DMS 273 (cell line): ENCODE measurements at regions not wholly inside any gene's neighbourhood (a gene's known extent, or its start where the extent isn't known, plus 50 kb on each side); places are given as distances from the start of the nearest gene placed in this dataset.
A peak's percentile ranks its signal among the peaks of the same experiment; 100 is the strongest.

Experiments
- DNase-seq: peaks from one replicate; lab custom pipeline; 2025; ENCODE audit not compliant: unreplicated experiment; lab: John Stamatoyannopoulos, UW

DNA sequence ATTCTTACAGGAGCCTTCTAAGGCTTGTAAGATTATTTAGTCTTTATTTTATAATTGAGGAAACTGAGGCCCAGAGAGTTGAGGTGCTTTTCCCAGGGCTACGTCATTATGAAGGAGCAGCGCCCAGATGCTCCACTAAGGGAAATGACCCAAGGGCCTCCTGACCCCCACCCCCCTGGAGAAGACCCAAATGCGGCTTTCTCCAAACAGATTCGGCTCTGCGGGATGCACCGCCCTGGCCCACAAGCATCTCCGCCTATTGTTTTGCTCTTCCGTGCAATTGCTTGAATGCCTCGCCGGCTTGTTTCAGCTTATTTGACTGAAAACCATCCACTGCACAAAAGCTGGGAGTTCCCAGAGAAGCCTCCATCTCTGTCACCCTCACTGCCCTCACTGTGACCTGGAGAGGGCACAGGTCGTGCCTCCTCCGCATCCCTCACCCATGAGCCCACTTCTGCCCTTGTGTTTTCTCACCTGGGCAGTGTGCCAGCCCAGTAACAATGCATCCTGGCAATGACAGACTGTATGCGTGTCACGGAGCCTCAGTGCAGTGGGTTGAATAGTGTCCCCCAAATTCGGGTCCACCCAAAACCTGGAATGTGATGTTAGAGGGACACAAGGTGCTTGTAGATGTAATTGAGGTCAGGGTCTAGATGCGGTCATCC lies 790.2 kb downstream of the TBC1D22A start:
- DNase-seq, result no peak

DNA sequence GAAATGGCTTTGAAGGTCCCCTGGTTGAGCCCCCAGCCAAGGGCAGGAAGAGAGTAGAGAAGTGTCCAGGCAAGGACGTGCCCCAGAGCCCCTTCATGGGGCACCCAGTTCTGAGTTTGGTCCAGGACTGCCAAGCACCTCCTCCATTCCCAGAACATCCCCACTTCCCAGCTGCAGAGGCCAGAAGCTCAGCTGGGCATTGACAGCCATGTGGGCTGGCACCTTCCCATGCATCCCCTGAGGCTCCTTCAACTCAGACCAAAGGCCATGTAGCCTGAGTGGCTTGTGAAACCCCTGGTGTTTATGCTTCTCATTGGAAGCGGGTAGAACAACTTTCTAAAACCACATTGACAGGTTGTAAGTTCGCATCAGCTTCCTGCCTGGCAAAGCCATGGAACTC lies 789.6 kb downstream of the TBC1D22A start:
- DNase-seq, result no peak

DNA sequence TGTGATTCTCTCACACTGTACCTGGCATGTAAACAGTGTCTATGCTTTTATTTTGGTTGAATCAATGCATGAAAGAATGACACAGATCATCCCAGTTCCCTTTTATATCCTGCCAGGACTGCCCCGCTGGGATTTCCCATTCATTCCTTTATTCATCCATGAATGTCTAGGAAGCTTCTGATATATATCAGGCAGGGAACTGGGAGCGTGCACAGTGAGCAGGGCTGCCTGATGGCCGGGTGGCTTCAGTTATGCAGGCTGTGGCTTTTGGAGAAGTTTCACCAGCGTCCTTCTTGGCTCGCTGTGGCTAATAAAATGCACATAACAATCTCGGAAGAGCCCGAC lies 789.0 kb downstream of the TBC1D22A start:
- no peak for DNase-seq

DNA sequence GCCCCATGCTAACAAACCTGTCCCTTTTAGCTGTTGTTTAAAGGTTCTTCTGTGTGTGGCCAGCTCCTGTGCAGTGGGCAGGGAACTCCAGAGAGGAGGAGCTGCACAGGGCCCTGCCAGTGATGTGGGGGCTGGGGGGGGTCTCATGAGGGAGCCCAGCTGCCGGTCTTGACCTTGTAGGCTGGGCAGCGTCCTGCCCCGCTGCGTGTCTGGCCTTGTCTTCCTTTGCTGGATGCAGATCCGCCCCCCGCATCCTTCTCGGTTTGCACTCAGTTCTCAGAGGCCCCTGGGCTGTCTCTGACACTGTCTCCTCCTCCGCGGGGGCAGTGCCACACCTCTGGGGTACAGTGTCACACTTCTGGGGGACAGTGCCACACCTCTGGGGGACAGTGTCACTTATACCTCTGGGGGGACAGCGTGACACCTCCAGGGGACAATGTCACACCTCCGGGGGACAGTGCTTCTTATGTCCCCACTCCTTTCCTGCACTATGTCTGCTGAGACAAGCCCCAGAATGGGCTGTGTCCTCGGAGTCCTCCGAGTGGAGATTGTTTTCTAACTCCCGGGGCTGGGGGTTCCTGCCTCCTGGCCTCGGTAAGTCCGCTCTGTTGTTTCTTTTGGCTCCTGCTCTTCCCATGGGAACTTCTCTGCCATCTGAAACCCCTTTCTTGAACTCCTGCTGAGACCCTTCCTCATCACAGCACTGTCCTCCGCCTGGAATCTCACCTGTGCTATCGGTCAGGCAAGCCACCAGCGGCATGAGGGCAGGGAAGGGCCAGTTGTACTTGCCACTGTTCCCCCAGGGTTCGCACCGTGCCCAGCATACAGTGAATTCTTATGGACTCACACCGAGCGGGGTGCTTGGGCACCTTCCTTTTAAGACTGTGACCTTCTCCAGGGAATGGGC lies 788.3 kb downstream of the TBC1D22A start:
- DNase-seq, result no peak

DNA sequence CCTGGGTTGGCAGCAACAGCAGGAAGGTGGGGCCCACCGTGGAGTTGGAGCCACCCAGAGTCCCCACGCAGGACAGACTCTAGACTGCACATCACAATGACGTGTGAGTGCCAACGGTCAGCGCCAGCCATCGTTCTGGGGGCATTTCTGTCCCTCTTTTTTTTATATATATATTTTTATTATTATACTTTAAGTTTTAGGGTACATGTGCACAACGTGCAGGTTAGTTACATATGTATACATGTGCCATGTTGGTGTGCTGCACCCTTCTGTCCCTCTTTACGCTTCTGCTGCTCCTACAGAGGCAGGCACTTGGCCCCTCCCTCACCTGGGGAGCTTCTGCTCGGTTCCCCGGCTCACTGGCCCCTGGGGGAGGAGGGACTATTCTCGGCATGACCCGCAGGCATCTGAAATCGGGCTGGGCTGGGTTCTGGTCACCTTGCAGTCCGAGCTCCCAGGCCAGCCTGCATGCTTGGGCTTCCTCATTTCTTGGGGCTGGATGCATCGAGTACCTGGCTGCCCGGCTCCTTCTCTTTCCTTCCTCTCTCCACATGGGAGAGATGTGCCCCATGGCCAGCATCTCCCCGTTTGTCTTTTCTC lies 787.4 kb downstream of the TBC1D22A start:
- DNase-seq, result no peak

DNA sequence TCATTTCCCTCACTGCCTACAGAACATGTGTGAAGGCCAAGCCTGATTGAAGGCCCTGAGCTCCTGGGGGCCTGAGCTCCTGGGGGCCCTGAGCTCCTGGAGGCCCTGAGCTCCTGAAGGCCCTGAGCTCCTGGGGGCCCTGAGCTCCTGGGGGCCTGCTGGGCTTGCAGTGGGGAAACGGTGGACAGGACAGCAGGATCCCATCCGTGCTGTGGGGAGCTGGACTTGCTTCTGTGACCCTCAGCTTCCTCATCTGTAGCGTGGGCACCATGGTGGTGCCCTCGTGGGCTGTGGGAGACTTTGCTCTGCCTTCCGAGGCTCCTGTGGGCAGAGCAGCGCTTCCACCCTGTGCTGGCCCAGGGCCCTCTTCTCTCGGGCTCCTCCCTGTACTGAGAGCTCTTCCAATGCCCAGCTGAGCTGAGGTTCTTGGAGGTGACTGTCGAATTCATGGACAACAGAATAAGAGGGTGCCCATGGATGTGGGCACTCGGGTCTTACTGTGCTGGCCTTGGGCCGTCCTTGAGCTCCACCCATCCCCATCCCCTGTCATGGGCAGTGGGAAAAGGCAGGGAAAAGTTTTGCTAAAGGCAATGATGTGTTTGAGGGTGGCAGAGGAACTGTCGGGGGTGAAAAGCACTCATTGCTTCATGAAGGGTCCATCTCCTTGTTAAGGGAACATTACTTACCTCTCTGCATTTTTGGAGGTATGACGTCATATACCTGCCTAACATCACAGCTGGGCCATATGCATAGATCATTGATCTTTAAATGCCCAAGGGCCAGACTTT lies 786.7 kb downstream of the TBC1D22A start:
- no peak for DNase-seq

DNA sequence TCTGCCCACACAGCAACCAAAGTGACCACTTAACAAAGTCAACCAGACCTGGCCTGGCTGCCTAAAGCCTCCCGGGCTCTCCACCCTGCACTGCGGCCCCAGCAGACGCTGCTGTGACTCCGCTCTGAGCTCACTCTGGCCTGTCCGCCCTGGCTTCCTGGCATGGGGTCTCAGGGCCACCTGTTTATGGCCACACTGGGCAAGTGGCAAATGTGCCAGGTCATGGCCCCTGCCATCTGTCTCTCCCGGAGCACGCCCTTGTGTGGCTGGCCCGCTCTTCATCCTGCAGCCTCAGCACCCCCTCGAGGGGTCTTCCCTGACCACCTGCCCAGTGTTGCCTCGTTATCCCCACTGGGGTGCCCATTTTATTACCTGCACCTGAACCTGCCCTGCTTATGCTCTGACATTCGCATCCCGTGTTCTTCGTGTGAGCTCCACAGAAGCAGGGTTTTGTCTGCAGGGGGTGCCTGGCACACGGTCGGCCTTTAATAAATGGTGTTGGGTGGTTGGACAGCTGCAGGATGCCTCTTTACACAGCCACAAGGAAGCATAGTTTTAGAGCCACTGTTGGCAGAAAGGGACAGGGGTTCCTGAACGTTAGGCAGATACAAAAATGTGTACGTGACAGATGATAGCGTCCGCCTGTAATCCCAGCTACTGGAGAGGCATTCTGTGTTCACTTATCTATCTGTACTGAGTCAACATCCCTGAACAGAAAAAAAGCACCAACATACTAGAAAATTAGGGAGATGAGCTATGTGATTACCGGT lies 785.6 kb downstream of the TBC1D22A start:
- no peak for DNase-seq

DNA sequence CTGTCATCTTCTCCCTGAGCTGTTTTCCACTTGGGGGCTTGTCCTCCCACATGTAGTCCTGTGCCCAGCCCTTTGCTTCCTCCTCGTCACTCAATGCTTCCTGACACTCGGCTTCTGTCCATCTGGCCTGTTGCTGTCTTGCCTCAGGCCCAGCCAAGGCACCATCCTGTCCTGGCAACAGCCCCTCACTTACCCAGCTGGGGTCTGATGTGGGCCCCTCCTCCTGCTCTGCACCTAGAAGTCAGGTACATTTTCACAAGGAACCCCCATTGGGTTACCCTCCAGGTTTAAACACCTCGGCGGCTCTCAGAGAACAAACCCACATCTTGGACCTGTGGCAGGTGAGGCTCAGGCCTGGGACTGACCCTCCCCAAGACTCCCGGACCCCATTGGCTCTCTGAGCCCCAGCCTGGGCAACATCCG lies 784.8 kb downstream of the TBC1D22A start:
- DNase-seq, result no peak

DNA sequence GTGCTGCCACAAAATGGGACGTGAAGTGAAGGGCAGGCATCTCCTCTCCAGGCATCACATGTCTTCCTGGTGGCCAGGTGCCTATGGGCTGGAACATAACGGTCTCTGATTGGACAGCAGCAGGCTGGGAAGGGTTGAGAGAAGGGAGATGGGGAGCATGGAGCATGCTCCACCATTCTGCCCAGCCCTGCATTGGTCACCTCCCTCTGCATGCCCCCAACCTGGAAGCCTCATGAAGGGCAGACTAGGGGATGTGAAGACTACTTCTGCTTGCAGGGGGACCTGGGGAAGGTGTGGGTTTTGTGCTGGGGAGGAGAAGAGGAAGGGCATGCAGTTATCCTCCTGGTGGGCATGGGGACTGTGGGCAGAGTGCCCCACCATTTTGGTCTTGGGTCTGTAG lies 782.2 kb downstream of the TBC1D22A start:
- no peak for DNase-seq

DNA sequence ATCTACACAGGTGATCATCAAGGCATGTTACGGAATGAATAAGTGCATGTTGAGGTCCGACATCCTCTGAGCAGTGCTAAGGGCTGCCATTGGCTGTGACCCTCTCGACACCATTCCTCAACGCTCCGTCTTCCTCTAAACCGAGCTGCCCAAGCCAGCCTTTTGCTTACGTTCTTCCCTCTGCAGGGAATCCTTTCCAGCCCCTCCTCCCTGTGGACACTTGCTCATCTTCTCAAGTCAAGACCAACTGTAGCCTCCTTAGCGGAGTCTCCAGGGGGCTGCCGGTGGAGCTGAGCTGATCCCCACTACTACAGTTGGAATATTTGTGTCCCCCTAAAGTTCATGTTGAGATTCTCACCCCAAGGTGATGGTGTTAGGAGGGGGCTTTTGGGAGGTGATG lies 781.0 kb downstream of the TBC1D22A start:
- no peak for DNase-seq

DNA sequence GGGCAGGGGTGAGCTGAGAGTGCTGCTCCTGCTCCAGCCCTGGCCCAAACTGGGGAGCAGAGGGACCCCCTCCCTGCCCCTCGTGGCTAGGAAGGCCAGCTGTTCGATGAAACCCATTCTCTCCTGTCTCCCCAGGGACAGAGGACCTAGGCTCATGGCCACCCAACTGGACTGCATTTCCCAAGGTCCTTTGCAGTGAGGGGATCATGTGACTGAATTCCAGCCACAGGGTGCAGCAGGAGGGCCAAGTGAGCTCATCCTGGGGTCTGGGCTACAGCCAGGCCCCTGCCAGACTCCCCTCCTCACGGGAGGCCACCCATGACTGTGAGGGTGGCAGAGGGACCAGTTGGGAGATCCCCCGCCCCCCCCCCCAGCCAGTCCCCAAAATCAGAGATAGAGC lies 777.6 kb downstream of the TBC1D22A start:
- peak; percentile 0 for DNase-seq

DNA sequence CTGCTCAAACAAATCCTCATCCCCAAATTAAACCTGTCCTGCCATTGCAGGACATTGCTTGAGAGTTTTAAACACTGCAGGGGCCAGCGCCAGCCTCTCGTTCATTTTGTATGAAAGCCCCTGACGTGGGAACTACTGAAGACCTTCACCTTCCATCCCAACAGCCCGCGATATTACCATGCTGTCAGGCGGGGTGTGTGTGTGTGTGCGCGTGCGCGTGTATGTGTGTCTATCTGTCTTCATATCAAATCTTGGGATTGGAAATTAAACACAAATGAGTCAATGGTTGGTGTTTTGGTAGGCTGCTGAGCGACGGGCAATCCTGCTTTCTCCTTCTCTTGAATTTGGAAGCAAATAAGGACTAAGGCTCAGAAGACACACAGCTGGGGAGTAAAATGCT lies 776.9 kb downstream of the TBC1D22A start:
- no peak for DNase-seq

DNA sequence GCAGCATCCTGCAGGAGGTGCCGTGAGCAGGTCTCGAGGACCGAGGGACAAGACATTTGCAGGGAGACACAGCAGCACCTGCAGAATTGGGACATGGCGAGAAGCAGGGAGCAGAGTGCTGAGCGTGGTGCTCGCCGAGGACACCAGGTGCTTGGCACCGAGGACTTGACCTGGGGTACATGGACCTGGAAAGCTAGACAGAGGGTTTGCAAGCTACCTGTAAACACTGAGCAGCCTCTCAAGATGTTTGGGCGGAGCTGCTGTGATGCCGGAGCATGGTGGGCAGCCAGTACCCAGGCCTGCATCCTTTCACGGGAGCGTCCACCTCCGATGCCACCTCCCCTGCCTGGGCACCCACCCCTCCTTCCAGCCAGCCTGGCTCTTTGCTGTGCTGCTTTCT lies 773.2 kb downstream of the TBC1D22A start:
- no peak for DNase-seq

DNA sequence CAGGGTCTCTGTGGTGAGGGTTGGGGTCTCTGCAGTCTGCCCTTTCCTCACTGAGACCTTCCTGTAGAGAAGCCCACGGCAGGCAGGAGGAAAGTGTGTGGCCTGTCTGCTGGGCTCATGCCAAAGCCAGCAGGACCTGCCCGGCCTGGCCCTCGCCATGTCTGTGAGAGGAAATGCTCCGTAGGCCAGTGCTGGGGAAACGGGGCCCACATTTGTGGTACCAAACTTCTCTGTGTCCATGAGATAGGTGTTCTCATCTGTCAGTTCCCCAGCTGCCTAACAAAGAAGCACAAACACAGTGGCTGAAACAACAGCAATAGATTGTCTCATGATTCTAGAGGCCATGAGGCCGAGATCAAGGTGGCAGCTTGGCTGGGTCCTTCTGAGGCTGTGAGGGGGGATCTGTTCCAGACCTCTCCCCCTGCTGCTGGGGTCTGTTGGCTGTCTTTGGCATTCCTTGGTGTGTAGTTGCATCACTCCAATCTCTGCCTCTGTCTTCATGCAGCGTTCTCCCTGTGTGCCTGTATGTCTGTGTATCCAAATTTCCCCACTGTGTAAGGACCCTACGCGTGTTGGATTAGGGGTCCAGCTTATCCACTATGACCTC lies 772.5 kb downstream of the TBC1D22A start:
- no peak for DNase-seq

DNA sequence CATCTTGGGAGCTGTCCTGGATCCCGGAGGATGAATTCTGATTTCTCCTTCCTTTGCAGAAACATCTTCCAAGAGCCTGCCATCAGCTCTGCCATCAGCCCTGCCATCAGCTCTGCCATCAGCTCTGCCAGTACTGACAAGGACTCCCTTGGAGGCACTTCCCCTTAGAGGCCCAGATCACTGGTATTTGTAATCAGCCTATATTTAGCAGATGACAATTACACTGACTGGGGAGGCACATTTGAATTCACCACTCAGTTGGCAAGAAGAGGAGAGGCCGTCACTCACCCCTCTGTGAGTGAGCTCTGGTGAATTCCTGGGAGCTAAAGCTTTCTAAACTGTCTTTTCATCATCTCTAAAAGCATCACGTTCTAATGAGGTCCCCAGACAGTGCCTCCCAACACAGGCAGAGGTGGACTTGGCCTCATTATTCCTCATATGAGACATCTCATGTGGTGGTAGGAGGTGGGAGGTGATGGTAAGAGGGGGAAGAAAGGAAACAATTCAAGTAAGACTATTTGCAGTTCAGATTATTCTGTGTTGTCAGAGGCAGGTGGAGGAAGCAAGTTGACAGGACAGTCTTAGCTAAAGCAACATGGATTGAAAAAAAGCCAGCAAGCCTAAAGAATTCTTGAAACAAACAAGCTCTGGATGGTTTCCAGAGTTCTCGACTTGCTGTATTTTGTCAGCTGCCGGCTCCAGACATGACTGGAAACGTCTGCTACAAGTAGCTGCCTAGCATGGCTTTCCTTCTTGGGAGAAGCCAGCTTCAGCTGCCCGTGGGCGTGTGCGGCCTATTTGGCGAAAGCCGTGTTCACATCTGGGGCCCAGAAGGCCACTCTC lies 771.7 kb downstream of the TBC1D22A start:
- DNase-seq, result no peak

DNA sequence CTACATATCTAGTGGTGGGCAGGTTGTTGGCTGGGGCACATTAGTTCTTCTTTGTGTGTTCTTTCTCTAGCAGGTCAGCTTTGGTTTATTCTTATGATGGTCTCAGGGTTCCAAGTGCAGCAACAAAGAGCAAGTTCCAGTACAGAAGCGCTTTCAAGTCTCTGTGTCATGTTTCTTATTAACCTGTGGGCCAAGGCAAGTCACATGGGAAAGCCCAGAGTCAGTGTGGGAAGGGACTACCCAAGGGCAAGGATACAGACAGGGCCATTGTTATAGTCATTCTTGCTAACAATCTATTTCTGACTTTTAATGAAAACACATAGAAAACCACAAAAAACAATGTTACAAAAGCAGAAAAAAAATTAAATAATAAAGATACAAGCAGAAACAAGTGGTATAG lies 754.6 kb downstream of the TBC1D22A start:
- no peak for DNase-seq

DNA sequence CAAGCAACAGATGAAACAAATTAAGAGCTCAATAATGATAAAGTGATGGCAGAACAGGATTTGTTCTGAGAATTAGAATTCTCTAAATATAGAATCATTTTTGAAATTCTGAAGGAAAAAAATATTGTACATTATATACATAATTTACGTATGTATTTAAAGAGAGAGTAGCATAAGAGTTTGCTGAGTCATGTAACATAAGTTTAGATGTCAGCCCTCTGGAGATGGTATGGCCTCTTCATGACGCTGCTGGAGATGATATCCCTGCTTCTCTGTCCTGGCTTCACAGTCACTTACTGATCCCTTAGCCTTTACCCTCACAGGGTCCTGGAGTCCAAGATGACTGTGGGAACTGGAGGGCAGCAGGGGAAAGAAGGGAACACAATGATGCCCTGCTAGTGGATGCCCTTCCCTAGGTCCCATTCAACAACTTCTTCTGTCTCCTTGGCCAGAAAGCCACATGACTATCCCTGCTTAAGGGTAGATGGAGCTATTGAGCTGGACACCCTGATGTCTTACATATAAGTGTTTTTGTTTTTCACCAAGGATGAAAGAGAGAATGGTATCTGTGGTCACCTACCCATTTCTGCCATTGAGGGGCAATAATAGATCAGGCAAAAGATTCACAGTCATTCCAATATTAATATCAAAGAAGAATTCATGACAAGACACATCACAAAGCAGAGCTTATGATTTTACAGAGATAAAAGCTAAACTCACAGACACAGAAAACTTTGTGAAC lies 753.1 kb downstream of the TBC1D22A start:
- peak; percentile 4 for DNase-seq

DNA sequence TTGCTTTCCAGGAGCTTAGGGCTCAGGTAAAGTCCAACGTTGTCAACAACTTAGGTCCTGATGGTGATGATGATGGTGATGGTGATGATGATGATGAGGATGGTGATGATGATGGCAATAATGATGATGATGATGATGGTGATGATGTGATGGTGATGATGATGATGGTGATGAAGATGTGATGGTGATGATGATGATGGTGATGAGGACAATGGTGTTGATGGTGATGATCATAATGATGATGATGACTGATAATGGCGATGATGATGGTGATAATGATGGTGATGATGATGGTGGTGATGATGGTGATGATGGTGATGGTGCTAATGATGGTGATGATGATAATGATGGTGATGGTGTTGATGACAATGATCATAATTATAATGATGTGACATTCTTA lies 750.2 kb downstream of the TBC1D22A start:
- DNase-seq, result no peak

DNA sequence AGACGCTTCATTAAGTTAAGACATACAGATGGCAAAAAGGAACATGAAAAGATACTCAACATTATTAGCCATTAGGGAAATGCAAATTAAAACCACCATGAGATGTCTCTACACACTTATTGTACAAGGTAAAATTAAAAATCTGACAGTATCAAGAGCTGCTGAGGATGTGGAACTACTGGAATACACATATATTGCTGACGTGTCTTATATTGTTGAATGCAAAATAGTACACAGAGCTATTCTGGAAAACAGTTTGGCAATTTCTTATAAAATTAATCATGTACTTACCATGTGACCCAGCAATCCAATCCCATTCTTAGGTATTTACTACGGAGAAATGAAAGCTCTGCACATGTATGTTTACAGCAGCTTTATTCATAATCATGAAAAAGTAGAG lies 742.5 kb downstream of the TBC1D22A start:
- no peak for DNase-seq
